Spleen (tissue), 7 donors: ENCODE measurements at regions not wholly inside any gene's neighbourhood (a gene's known extent, or its start where the extent isn't known, plus 50 kb on each side); places are given as distances from the start of the nearest gene placed in this dataset.

ENCODE experiments used
- POLR2A ChIP-seq, 3 donors: fragments of 450-650 bp; IDR thresholded peaks; one replicate each; pipeline ENCODE4 v1.5.1; 2017; ENCODE audit warnings: antibody characterized with exemption in 3 of 3, mild to moderate bottlenecking in 1 of 3
- POLR2AphosphoS5 ChIP-seq, 3 donors: sonication (generic); formaldehyde crosslinking; IDR thresholded peaks; one replicate each; pipeline ENCODE4 v1.5.1; 2017; ENCODE audit warnings: antibody characterized with exemption in 3 of 3
- TF ChIP-seq, protein P1 (sequence below), 11 experiments: fragments of 200-600 bp in 7 of 11; fragments of 450-650 bp in 4 of 11; sonication (generic) in 4 of 11; IDR thresholded peaks in 8 of 11; conservative IDR thresholded peaks in 3 of 11; 1 replicate in 7 of 11; 2 replicates in 4 of 11; pipeline versions ENCODE4 v1.4.0 to v1.8.0; 2016 to 2021; ENCODE audit warnings: antibody characterized with exemption in 11 of 11, inconsistent platforms in 4 of 11, mild to moderate bottlenecking in 1 of 11
- donor health status: DM: no; HTN: no; CAD: no; lungs with moderate emphysema.
- donor health status: DM: no; HTN: no; CAD: no.
- donor health status: DM: no; HTN: no; CAD: no.

DNA sequence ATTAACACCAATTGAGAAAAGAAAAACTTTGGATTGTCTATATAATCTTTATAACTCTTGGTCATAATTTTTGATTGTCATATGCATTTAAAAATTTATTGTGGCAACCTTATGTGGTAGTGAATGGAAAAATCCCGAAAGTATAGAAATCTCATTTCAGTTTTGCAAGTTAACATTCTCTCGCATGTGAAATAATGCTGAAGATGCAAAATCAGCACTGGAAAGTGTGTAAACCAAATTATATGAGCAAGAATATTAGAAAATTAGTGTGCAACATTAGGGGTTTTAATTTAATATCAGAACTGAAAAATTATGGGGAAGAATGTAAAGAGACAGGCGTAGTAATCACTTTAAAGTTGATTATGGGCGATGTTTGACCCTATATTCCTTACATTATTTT lies 1472.8 kb downstream of the PCDH7 start:
- TF ChIP-seq POLR2AphosphoS5 (IDR thresholded peaks at IDR 0.05) (no peak), POLR2A (IDR thresholded peaks at IDR 0.05) (no peak)
- TF ChIP-seq, protein P1, sequence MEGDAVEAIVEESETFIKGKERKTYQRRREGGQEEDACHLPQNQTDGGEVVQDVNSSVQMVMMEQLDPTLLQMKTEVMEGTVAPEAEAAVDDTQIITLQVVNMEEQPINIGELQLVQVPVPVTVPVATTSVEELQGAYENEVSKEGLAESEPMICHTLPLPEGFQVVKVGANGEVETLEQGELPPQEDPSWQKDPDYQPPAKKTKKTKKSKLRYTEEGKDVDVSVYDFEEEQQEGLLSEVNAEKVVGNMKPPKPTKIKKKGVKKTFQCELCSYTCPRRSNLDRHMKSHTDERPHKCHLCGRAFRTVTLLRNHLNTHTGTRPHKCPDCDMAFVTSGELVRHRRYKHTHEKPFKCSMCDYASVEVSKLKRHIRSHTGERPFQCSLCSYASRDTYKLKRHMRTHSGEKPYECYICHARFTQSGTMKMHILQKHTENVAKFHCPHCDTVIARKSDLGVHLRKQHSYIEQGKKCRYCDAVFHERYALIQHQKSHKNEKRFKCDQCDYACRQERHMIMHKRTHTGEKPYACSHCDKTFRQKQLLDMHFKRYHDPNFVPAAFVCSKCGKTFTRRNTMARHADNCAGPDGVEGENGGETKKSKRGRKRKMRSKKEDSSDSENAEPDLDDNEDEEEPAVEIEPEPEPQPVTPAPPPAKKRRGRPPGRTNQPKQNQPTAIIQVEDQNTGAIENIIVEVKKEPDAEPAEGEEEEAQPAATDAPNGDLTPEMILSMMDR (IDR thresholded peaks at IDR 0.05 in 8 of 11, conservative IDR thresholded peaks at IDR 0.05 in 3 of 11) = no peak
